CD4-positive, alpha-beta T cell (primary cell): ENCODE measurements at regions not wholly inside any gene's neighbourhood (a gene's known extent, or its start where the extent isn't known, plus 50 kb on each side); places are given as distances from the start of the nearest gene placed in this dataset.

Experiments used
- ATAC-seq: fragments of 200-7000 bp; cut with Tn5 transposase; one replicate; pipeline ENCODE4 v1.10.0; 2022; ENCODE audit warnings: mild to moderate bottlenecking; ENCODE audit not compliant: poor library complexity
- CTCF ChIA-PET: fragments of 350-600 bp; sonication (Branson Sonifier 250); formaldehyde crosslinking; loops from one replicate; lab custom pipeline; 2021; ENCODE audit warnings: antibody characterized with exemption, inconsistent platforms; lab: Charles Lee
- POLR2A ChIA-PET: fragments of 350-600 bp; sonication (Branson Sonifier 250); formaldehyde crosslinking; loops from one replicate; lab custom pipeline; 2021; ENCODE audit warnings: antibody characterized with exemption, inconsistent platforms; lab: Charles Lee
- DNase-seq, 14 experiments: peaks; one replicate each; pipeline ENCODE4 v3.0.0-alpha.2; 2013 to 2020; ENCODE audit warnings: mixed read lengths in 2 of 14
- H3K27ac ChIP-seq, 2 donors: one replicate each; pipeline versions ENCODE4 v1.5.1 to v1.7.0; 2013; ENCODE audit warnings: low read length in 2 of 2, low read depth in 1 of 2, mild to moderate bottlenecking in 1 of 2
- H3K27me3 ChIP-seq, 2 experiments: 1 replicate in 1 of 2; 2 replicates in 1 of 2; pipeline versions ENCODE4 v1.6.1 to v1.7.0; 2013; ENCODE audit warnings: low read length in 2 of 2, control low read depth in 1 of 2, mild to moderate bottlenecking in 1 of 2, moderate library complexity in 1 of 2; ENCODE audit not compliant: insufficient read depth in 2 of 2, control insufficient read depth in 1 of 2
- H3K36me3 ChIP-seq: one replicate; pipeline ENCODE4 v1.6.1; 2013; ENCODE audit warnings: low read length, control low read depth; ENCODE audit not compliant: insufficient read depth
- H3K4me1 ChIP-seq: one replicate; pipeline ENCODE4 v1.6.1; 2013; ENCODE audit warnings: low read length, control low read depth; ENCODE audit not compliant: insufficient read depth
- H3K4me3 ChIP-seq: one replicate; pipeline ENCODE4 v1.5.1; 2013; ENCODE audit warnings: mild to moderate bottlenecking, low read length, moderate library complexity
- H3K9me3 ChIP-seq, 2 experiments: 1 replicate in 1 of 2; 2 replicates in 1 of 2; pipeline versions ENCODE4 v1.6.1 to v1.7.0; 2013; ENCODE audit warnings: low read length in 2 of 2, mild to moderate bottlenecking in 2 of 2, control low read depth in 1 of 2, moderate library complexity in 1 of 2; ENCODE audit not compliant: control insufficient read depth in 1 of 2, insufficient read depth in 1 of 2
- H3K27ac Mint-ChIP-seq: one replicate; pipeline ENCODE4 v1.8.0; 2020; ENCODE audit warnings: mixed read lengths
- H3K27me3 Mint-ChIP-seq: one replicate; pipeline ENCODE4 v1.8.0; 2021; ENCODE audit warnings: mixed read lengths
- H3K36me3 Mint-ChIP-seq: one replicate; pipeline ENCODE4 v1.8.0; 2021; ENCODE audit warnings: low read depth, mixed read lengths
- H3K4me1 Mint-ChIP-seq: one replicate; pipeline ENCODE4 v1.8.0; 2021; ENCODE audit warnings: low read depth, mixed read lengths
- H3K4me3 Mint-ChIP-seq: one replicate; pipeline ENCODE4 v1.8.0; 2020; ENCODE audit warnings: mild to moderate bottlenecking, mixed read lengths
- H3K9me3 Mint-ChIP-seq: one replicate; pipeline ENCODE4 v1.8.0; 2020; ENCODE audit warnings: mixed read lengths
- intact Hi-C, 2 experiments: fragments of 100-400 bp; cut with DNase I in 1 of 2; cut with micrococcal nuclease in 1 of 2; formaldehyde crosslinking; loops; one replicate each; pipeline versions ENCODE4 v1.15.1 to v1.9.0; 2023 to 2025; cut with DNase I, micrococcal nuclease
- TF ChIP-seq, protein P1 (sequence below): fragments of 200-600 bp; IDR thresholded peaks from one replicate; pipeline ENCODE4 v1.8.0; 2022; ENCODE audit warnings: antibody characterized with exemption, mild to moderate bottlenecking

DNA sequence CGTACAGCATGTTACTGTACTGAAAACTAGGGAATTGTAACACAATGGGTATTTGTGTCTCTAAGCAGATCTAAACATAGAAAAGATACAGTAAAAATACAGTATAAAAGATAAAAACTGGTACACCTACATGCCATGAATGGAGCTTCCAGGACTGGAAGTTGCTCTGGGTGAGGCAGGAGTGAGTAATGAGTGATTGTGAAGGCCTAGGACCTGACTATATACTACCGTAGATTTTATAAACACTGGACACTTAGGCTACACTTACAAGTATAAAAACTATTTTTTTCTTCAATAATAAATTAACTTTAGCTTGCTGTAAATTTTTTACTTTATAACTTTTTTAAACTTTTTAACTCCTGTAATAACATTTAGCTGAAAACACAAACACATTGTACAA is 324.4 kb upstream of the TNP1 start:
- Mint-ChIP-seq H3K4me3 (no peak overlapping the region), H3K36me3 (no peaks in the 10 kb centered on the region), H3K4me1 (no peaks in the 10 kb centered on the region), H3K27me3 (no peaks in the 10 kb centered on the region), H3K9me3 (no peaks in the 10 kb centered on the region), H3K27ac (no peak overlapping the region)
- TF ChIP-seq, protein P1, sequence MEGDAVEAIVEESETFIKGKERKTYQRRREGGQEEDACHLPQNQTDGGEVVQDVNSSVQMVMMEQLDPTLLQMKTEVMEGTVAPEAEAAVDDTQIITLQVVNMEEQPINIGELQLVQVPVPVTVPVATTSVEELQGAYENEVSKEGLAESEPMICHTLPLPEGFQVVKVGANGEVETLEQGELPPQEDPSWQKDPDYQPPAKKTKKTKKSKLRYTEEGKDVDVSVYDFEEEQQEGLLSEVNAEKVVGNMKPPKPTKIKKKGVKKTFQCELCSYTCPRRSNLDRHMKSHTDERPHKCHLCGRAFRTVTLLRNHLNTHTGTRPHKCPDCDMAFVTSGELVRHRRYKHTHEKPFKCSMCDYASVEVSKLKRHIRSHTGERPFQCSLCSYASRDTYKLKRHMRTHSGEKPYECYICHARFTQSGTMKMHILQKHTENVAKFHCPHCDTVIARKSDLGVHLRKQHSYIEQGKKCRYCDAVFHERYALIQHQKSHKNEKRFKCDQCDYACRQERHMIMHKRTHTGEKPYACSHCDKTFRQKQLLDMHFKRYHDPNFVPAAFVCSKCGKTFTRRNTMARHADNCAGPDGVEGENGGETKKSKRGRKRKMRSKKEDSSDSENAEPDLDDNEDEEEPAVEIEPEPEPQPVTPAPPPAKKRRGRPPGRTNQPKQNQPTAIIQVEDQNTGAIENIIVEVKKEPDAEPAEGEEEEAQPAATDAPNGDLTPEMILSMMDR, result no peak
- Histone ChIP-seq H3K4me3 (no peak overlapping the region), H3K4me1 (no peaks in the 10 kb centered on the region), H3K36me3 (no peaks in the 10 kb centered on the region), H3K27ac (no peak overlapping the region), H3K9me3 (no peaks in the 10 kb centered on the region), H3K27me3 (no peaks in the 10 kb centered on the region)
- ATAC-seq (no peak), DNase-seq (no peak)
- CTCF ChIA-PET, result interaction anchor here (0.7 kb wide), 2 partner anchors 10 to 141 kb away, joined by 3 read pairs; no protein-coding TSS in a partner anchor
- POLR2A ChIA-PET, result no interaction called here
- intact Hi-C loops, result no loop called here

DNA sequence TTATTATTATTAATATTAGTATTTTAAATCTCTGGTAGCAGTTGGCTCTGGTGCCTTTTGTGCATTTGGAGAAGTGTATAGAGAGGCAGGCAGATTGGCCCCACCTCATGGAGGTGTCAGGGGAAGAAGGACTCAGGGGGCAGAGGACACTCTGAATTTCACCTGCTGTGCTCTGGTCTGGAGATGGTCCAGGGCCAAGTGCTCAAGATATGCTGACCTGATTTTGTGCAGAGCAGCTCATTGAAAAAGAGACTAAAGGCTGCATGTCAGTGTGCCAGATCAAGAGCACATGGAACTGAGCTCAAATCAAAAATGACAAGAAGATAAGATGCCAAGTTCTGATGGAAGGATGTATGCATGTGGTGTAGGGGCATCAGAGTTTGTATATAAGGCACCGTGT is 323.6 kb upstream of the TNP1 start:
- Histone ChIP-seq H3K36me3 (no peaks in the 10 kb centered on the region), H3K27ac (no peak overlapping the region), H3K4me1 (no peaks in the 10 kb centered on the region), H3K4me3 (no peak overlapping the region), H3K27me3 (no peaks in the 10 kb centered on the region), H3K9me3 (no peaks in the 10 kb centered on the region)
- TF ChIP-seq, protein P1, result no peak
- H3K27me3 Mint-ChIP-seq, result no peaks in the 10 kb centered on the region
- peaks cover under 1% of the 10 kb centered on the region for H3K9me3 Mint-ChIP-seq
- POLR2A ChIA-PET, result no interaction called here
- H3K36me3 Mint-ChIP-seq, result no peaks in the 10 kb centered on the region
- no peak overlapping the region for H3K27ac Mint-ChIP-seq
- CTCF ChIA-PET, result no interaction called here
- ATAC-seq (no peak), DNase-seq (no peak)
- intact Hi-C loops, result no loop called here
- no peaks in the 10 kb centered on the region for H3K4me1 Mint-ChIP-seq
- no peak overlapping the region for H3K4me3 Mint-ChIP-seq

DNA sequence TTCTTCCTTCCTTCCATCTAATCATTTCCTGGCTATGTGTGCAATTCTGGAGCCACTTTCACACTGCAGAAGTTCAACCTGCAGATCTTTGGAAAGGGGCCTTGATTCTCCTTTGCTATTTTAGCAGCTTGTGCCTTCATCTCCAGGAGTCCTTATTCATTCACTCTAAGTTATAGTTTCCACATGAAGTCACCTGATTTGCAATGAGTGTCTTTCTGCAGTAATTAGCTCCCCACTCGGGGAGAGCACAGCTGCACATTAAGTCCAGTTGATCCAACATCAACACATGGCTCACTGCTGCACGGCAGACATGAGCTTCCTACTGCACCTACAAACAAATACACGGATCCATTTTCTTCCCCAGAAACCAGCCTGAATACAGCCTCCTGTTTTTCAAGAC is 323.1 kb upstream of the TNP1 start:
- Histone ChIP-seq H3K36me3 (no peaks in the 10 kb centered on the region), H3K4me3 (no peak overlapping the region), H3K27me3 (no peaks in the 10 kb centered on the region), H3K4me1 (no peaks in the 10 kb centered on the region), H3K9me3 (no peaks in the 10 kb centered on the region), H3K27ac (no peak overlapping the region)
- Mint-ChIP-seq H3K4me3 (no peak overlapping the region), H3K9me3 (peaks cover 3% of the 10 kb centered on the region), H3K27ac (no peak overlapping the region), H3K27me3 (no peaks in the 10 kb centered on the region), H3K4me1 (no peaks in the 10 kb centered on the region), H3K36me3 (no peaks in the 10 kb centered on the region)
- ATAC-seq (no peak), DNase-seq (no peak)
- intact Hi-C loops, result no loop called here
- ChIA-PET CTCF (no interaction called here), POLR2A (no interaction called here)
- TF ChIP-seq, protein P1, result no peak
